CD14-positive monocyte (primary cell): ENCODE measurements at regions not wholly inside any gene's neighbourhood (a gene's known extent, or its start where the extent isn't known, plus 50 kb on each side); places are given as distances from the start of the nearest gene placed in this dataset.

Source experiments
- DNase-seq, 3 donors: peaks; one replicate each; pipeline ENCODE4 v3.0.0-alpha.2; 2011 to 2022
- H2AFZ ChIP-seq: 2 replicates; pipeline ENCODE4 v1.6.0; 2012; ENCODE audit warnings: mild to moderate bottlenecking, low read depth, low read length, inconsistent platforms; ENCODE audit not compliant: insufficient read depth, poor library complexity, severe bottlenecking
- H3K27ac ChIP-seq, 2 donors: 1 replicate in 1 of 2; 2 replicates in 1 of 2; pipeline ENCODE4 v1.5.1; 2012 to 2013; ENCODE audit warnings: low read length in 2 of 2, control low read depth in 1 of 2, inconsistent platforms in 1 of 2, low read depth in 1 of 2, mild to moderate bottlenecking in 1 of 2
- H3K27me3 ChIP-seq, 2 donors: one replicate each; pipeline versions ENCODE4 v1.6.0 to v1.6.1; 2011 to 2013; ENCODE audit warnings: low read length in 2 of 2; ENCODE audit not compliant: control insufficient read depth in 2 of 2, insufficient read depth in 2 of 2
- H3K36me3 ChIP-seq, 2 donors: replicated peaks in 1 of 2; 1 replicate in 1 of 2; 2 replicates in 1 of 2; pipeline versions ENCODE4 v1.5.1 to v1.6.1; 2012 to 2013; ENCODE audit warnings: low read length in 2 of 2, control low read depth in 1 of 2, inconsistent platforms in 1 of 2, mild to moderate bottlenecking in 1 of 2; ENCODE audit not compliant: insufficient read depth in 2 of 2, control insufficient read depth in 1 of 2
- H3K4me1 ChIP-seq, 2 donors: 1 replicate in 1 of 2; 2 replicates in 1 of 2; pipeline versions ENCODE4 v1.5.1 to v1.6.1; 2012 to 2013; ENCODE audit warnings: low read length in 2 of 2, control low read depth in 1 of 2, inconsistent platforms in 1 of 2, mild to moderate bottlenecking in 1 of 2, moderate library complexity in 1 of 2; ENCODE audit not compliant: insufficient read depth in 2 of 2, control insufficient read depth in 1 of 2
- H3K4me2 ChIP-seq: replicated peaks from 2 replicates; pipeline ENCODE3; 2012; ENCODE audit warnings: low read length, moderate library complexity, mild to moderate bottlenecking; ENCODE audit not compliant: poor library complexity, severe bottlenecking; ENCODE audit errors: extremely low read depth
- H3K4me3 ChIP-seq, 3 experiments: fragments of 200-600 bp in 1 of 3; sonication (generic) in 1 of 3; replicated peaks in 1 of 3; 1 replicate in 2 of 3; 2 replicates in 1 of 3; pipeline ENCODE4 v1.5.1; 2011 to 2013; ENCODE audit warnings: low read length in 3 of 3, mild to moderate bottlenecking in 3 of 3, control low read depth in 2 of 3, low read depth in 2 of 3, inconsistent platforms in 1 of 3, moderate library complexity in 1 of 3
- H3K79me2 ChIP-seq: 2 replicates; pipeline ENCODE4 v1.6.0; 2012; ENCODE audit warnings: mild to moderate bottlenecking, control low read depth, inconsistent platforms, low read length, moderate library complexity; ENCODE audit not compliant: insufficient read depth
- H3K9ac ChIP-seq: 2 replicates; pipeline ENCODE4 v1.6.0; 2017; ENCODE audit warnings: low read length, mild to moderate bottlenecking; ENCODE audit not compliant: insufficient read depth, poor library complexity, severe bottlenecking
- H3K9me3 ChIP-seq, 2 donors: replicated peaks in 1 of 2; 1 replicate in 1 of 2; 2 replicates in 1 of 2; pipeline versions ENCODE4 v1.5.1 to v1.6.1; 2012 to 2013; ENCODE audit warnings: low read length in 2 of 2, control low read depth in 1 of 2; ENCODE audit not compliant: control insufficient read depth in 1 of 2, insufficient read depth in 1 of 2
- H4K20me1 ChIP-seq: 2 replicates; pipeline ENCODE4 v1.6.0; 2012; ENCODE audit warnings: mild to moderate bottlenecking, low read length, control low read depth, moderate library complexity; ENCODE audit not compliant: insufficient read depth
- H3K27ac Mint-ChIP-seq, 7 donors: one replicate each; pipeline ENCODE4 v1.8.0; 2020; ENCODE audit warnings: mild to moderate bottlenecking in 7 of 7, mixed read lengths in 7 of 7, moderate library complexity in 6 of 7, inconsistent platforms in 2 of 7
- H3K27me3 Mint-ChIP-seq, 3 donors: one replicate each; pipeline ENCODE4 v1.8.0; 2021 to 2022; ENCODE audit warnings: low read depth in 3 of 3, mild to moderate bottlenecking in 3 of 3, mixed read lengths in 3 of 3, moderate library complexity in 3 of 3, inconsistent platforms in 1 of 3
- H3K36me3 Mint-ChIP-seq, 2 donors: one replicate each; pipeline ENCODE4 v1.8.0; 2020; ENCODE audit warnings: mixed read lengths in 2 of 2, inconsistent platforms in 1 of 2, mild to moderate bottlenecking in 1 of 2
- H3K4me1 Mint-ChIP-seq: one replicate; pipeline ENCODE4 v1.8.0; 2020; ENCODE audit warnings: mild to moderate bottlenecking, mixed read lengths
- H3K4me3 Mint-ChIP-seq, 2 donors: one replicate each; pipeline ENCODE4 v1.8.0; 2020; ENCODE audit warnings: mild to moderate bottlenecking in 2 of 2, mixed read lengths in 2 of 2, moderate library complexity in 1 of 2
- H3K9me3 Mint-ChIP-seq, 7 donors: one replicate each; pipeline ENCODE4 v1.8.0; 2020 to 2022; ENCODE audit warnings: mixed read lengths in 7 of 7, mild to moderate bottlenecking in 6 of 7, moderate library complexity in 6 of 7, inconsistent platforms in 2 of 7
- CTCF ChIP-seq: fragments of 200-600 bp; IDR thresholded peaks from one replicate; pipeline ENCODE4 v1.8.0; 2022; ENCODE audit warnings: antibody characterized with exemption, mild to moderate bottlenecking
- WGBS: methylation state at CpG from one replicate; pipeline ENCODE4 v1.1.5; 2013; ENCODE audit warnings: missing lambda C conversion rate; ENCODE audit not compliant: insufficient coverage; 5-methylcytosine and 5-hydroxymethylcytosine counted together
- intact Hi-C, 2 donors: fragments of 100-400 bp; cut with micrococcal nuclease; formaldehyde crosslinking; loops; one replicate each; pipeline versions ENCODE4 v1.15.0 to v1.15.1; 2023

GRCh38 chr9:16090907-16091629 lies 538.2 kb downstream of the CCDC171 start:
- Histone ChIP-seq H2AFZ (no peak overlapping the region), H3K27ac (no peak overlapping the region), H3K79me2 (no peaks in the 10 kb centered on the region), H3K9me3 (peaks cover 0 to 12% of the 10 kb centered on the region in 2 donors), H3K4me3 (no peak overlapping the region), H3K4me2 (no peak overlapping the region), H3K27me3 (no peaks in the 10 kb centered on the region), H3K9ac (no peak overlapping the region), H3K36me3 (no peaks in the 10 kb centered on the region), H3K4me1 (no peaks in the 10 kb centered on the region), H4K20me1 (no peaks in the 10 kb centered on the region)
- WGBS = 88% methylated on average over 2 of the region's 3 CpGs
- H3K27me3 Mint-ChIP-seq = no peaks in the 10 kb centered on the region
- peaks cover 6 to 22% (median 14%) of the 10 kb centered on the region in 7 donors for H3K9me3 Mint-ChIP-seq
- H3K4me1 Mint-ChIP-seq = no peaks in the 10 kb centered on the region
- DNase-seq = no peak
- no peak for TF ChIP-seq CTCF
- no peak overlapping the region for H3K27ac Mint-ChIP-seq
- H3K36me3 Mint-ChIP-seq = no peaks in the 10 kb centered on the region
- no peak overlapping the region for H3K4me3 Mint-ChIP-seq
- intact Hi-C loops = no loop called here

GRCh38 chr9:16092142-16093091 lies 539.6 kb downstream of the CCDC171 start:
- no peak overlapping the region for H2AFZ ChIP-seq
- no peaks in the 10 kb centered on the region for H3K4me1 ChIP-seq
- no peaks in the 10 kb centered on the region for H3K79me2 ChIP-seq
- no peak overlapping the region for H3K9ac ChIP-seq
- H3K36me3 ChIP-seq = no peaks in the 10 kb centered on the region
- H4K20me1 ChIP-seq = no peaks in the 10 kb centered on the region
- no peaks in the 10 kb centered on the region for H3K36me3 Mint-ChIP-seq
- intact Hi-C loops = no loop called here
- H3K27me3 ChIP-seq = no peaks in the 10 kb centered on the region
- no peak overlapping the region for H3K27ac Mint-ChIP-seq
- 87% methylated on average over 10 of the region's 12 CpGs for WGBS
- no peaks in the 10 kb centered on the region for H3K4me1 Mint-ChIP-seq
- no peaks in the 10 kb centered on the region for H3K27me3 Mint-ChIP-seq
- H3K9me3 Mint-ChIP-seq = peaks cover 3 to 22% (median 8%) of the 10 kb centered on the region in 7 donors
- no peak overlapping the region for H3K4me2 ChIP-seq
- peaks cover 0 to 12% of the 10 kb centered on the region in 2 donors for H3K9me3 ChIP-seq
- no peak overlapping the region for H3K4me3 ChIP-seq
- no peak for TF ChIP-seq CTCF
- DNase-seq = no peak
- H3K27ac ChIP-seq = no peak overlapping the region
- no peak overlapping the region for H3K4me3 Mint-ChIP-seq
